Smooth muscle cell (in vitro differentiated cells): ENCODE measurements at regions not wholly inside any gene's neighbourhood (a gene's known extent, or its start where the extent isn't known, plus 50 kb on each side); places are given as distances from the start of the nearest gene placed in this dataset.

Experiments
- DNase-seq: peaks from one replicate; lab custom pipeline; 2025; ENCODE audit not compliant: unreplicated experiment; lab: John Stamatoyannopoulos, UW
- H2AFZ ChIP-seq: fragments of 200-600 bp; sonication (generic); 2 replicates; pipeline ENCODE4 v1.6.0; 2016; ENCODE audit warnings: antibody characterized with exemption, low read depth, mild to moderate bottlenecking
- H3F3A ChIP-seq: fragments of 200-600 bp; sonication (generic); 2 replicates; pipeline ENCODE4 v1.6.0; 2017; ENCODE audit warnings: antibody characterized with exemption, low read depth
- H3K27ac ChIP-seq: fragments of 200-600 bp; sonication (generic); 2 replicates; pipeline ENCODE4 v1.5.1; 2016; ENCODE audit warnings: low read depth, mild to moderate bottlenecking
- H3K27me3 ChIP-seq: fragments of 200-600 bp; sonication (generic); 2 replicates; pipeline ENCODE4 v1.6.1; 2016; ENCODE audit warnings: low read depth, mild to moderate bottlenecking
- H3K36me3 ChIP-seq: fragments of 200-600 bp; sonication (generic); 2 replicates; pipeline ENCODE4 v1.5.1; 2016; ENCODE audit warnings: low read depth
- H3K4me1 ChIP-seq: fragments of 200-600 bp; sonication (generic); 2 replicates; pipeline ENCODE4 v1.5.1; 2016; ENCODE audit warnings: low read depth
- H3K4me2 ChIP-seq: fragments of 200-600 bp; sonication (generic); 2 replicates; pipeline ENCODE4 v1.6.0; 2016; ENCODE audit warnings: mild to moderate bottlenecking
- H3K4me3 ChIP-seq: fragments of 200-600 bp; sonication (generic); 2 replicates; pipeline ENCODE4 v1.5.1; 2016; ENCODE audit warnings: mild to moderate bottlenecking
- H3K79me2 ChIP-seq: fragments of 200-600 bp; sonication (generic); 2 replicates; pipeline ENCODE4 v1.6.0; 2016; ENCODE audit warnings: low read depth, mild to moderate bottlenecking
- H3K9ac ChIP-seq: fragments of 200-600 bp; sonication (generic); 2 replicates; pipeline ENCODE4 v1.6.0; 2016; ENCODE audit warnings: low read depth
- H3K9me3 ChIP-seq: fragments of 200-600 bp; sonication (generic); replicated peaks from 2 replicates; pipeline ENCODE4 v1.5.1; 2016; ENCODE audit warnings: low read depth
- H4K20me1 ChIP-seq: fragments of 200-600 bp; sonication (generic); 2 replicates; pipeline ENCODE4 v1.6.0; 2016; ENCODE audit warnings: low read depth
- WGBS: methylation state at CpG from one replicate; pipeline ENCODE4 v1.1.7; 2016; ENCODE audit warnings: low lambda C conversion rate; 5-methylcytosine and 5-hydroxymethylcytosine counted together
- TF ChIP-seq, protein P1 (sequence below): fragments of 200-600 bp; sonication (generic); IDR thresholded peaks from 2 replicates; pipeline ENCODE4 v1.5.1; 2017; ENCODE audit warnings: borderline replicate concordance, mild to moderate bottlenecking, antibody characterized with exemption; ENCODE audit not compliant: insufficient read depth, poor library complexity, severe bottlenecking

DNA sequence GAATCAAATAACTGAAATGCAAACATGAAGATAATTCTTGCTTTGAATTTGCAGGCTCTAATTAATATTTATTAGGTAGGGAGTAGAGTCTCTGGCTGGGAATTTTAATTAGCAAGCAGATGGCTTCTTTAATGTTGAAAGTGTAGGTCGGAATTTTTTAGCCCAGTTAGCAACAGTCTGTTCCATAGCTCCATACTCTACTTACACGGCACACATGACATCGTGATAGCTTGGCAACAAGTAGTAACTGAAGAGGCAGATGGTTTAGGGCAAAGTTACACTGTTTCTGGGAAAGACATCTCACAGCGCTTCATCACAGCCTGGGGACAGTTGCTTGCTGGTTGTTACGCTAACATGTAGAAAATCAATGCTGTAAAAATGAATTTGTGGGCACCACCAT lies 710.7 kb downstream of the GALC start:
- H3K4me3 ChIP-seq = no peak overlapping the region
- no peaks in the 10 kb centered on the region for H3K27me3 ChIP-seq
- no peaks in the 10 kb centered on the region for H4K20me1 ChIP-seq
- no peak overlapping the region for H3K4me2 ChIP-seq
- H3K27ac ChIP-seq = no peak overlapping the region
- H3K79me2 ChIP-seq = no peaks in the 10 kb centered on the region
- WGBS = 94% methylated on average over 5 of the region's 5 CpGs
- no peaks in the 10 kb centered on the region for H3F3A ChIP-seq
- no peaks in the 10 kb centered on the region for H3K9me3 ChIP-seq
- no peak overlapping the region for H2AFZ ChIP-seq
- TF ChIP-seq, protein P1, sequence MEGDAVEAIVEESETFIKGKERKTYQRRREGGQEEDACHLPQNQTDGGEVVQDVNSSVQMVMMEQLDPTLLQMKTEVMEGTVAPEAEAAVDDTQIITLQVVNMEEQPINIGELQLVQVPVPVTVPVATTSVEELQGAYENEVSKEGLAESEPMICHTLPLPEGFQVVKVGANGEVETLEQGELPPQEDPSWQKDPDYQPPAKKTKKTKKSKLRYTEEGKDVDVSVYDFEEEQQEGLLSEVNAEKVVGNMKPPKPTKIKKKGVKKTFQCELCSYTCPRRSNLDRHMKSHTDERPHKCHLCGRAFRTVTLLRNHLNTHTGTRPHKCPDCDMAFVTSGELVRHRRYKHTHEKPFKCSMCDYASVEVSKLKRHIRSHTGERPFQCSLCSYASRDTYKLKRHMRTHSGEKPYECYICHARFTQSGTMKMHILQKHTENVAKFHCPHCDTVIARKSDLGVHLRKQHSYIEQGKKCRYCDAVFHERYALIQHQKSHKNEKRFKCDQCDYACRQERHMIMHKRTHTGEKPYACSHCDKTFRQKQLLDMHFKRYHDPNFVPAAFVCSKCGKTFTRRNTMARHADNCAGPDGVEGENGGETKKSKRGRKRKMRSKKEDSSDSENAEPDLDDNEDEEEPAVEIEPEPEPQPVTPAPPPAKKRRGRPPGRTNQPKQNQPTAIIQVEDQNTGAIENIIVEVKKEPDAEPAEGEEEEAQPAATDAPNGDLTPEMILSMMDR = no peak
- DNase-seq = no peak
- H3K9ac ChIP-seq = no peak overlapping the region
- H3K4me1 ChIP-seq = no peaks in the 10 kb centered on the region
- H3K36me3 ChIP-seq = no peaks in the 10 kb centered on the region

DNA sequence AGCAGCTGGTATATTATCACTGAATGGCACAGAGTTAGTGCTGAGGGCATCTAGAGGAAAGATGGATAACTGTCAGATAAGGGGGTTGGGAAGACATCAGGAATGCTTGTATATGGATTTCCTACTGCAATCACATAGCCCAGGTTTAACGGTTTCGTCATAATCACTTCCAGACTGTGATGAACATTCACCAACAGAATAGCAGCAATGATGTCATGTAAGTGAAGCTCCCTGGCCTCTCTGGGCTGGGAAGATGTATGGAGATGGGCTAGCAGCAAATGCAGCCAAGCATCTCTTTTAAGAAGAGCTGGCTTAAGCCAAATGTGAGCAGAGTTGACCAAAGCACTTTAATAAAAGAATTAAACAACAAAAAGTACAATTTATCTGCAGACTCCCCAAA lies 714.6 kb downstream of the GALC start:
- no peak for DNase-seq
- Histone ChIP-seq H4K20me1 (no peaks in the 10 kb centered on the region), H3K27me3 (no peaks in the 10 kb centered on the region), H3K36me3 (no peaks in the 10 kb centered on the region), H3K4me2 (no peak overlapping the region), H2AFZ (no peak overlapping the region), H3K9me3 (no peaks in the 10 kb centered on the region), H3F3A (no peaks in the 10 kb centered on the region), H3K79me2 (no peaks in the 10 kb centered on the region), H3K4me3 (no peak overlapping the region), H3K9ac (no peak overlapping the region), H3K27ac (no peak overlapping the region), H3K4me1 (no peaks in the 10 kb centered on the region)
- WGBS = 71% methylated on average over 2 of the region's 2 CpGs
- TF ChIP-seq, protein P1 = no peak

DNA sequence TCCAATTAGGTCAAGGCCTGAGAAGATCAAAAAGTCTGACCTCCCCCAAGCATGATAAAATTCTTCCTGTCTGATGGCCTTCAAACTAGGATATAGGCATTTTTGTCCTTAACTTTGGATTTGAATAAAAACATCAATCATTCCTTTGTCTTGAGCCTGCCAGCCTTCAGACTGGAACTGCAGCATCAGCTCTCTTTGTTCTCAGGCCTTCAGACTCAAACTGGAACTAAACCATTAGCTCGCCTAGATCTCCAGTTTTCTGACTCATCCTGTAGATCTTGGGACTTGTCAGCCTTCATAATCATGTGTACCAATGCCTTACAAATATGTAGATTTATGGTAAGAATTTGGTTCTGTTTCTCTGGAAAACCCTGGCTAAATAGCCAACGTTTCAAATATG lies 721.7 kb downstream of the GALC start:
- Histone ChIP-seq H3K9ac (no peak overlapping the region), H4K20me1 (no peaks in the 10 kb centered on the region), H3K36me3 (no peaks in the 10 kb centered on the region), H3K4me1 (no peaks in the 10 kb centered on the region), H3K4me2 (no peak overlapping the region), H3K27ac (no peak overlapping the region), H3K9me3 (no peaks in the 10 kb centered on the region), H2AFZ (no peak overlapping the region), H3K79me2 (no peaks in the 10 kb centered on the region), H3K27me3 (no peaks in the 10 kb centered on the region), H3K4me3 (no peak overlapping the region), H3F3A (no peaks in the 10 kb centered on the region)
- TF ChIP-seq, protein P1 = no peak
- WGBS = 52% methylated on average over 2 of the region's 2 CpGs
- no peak for DNase-seq

DNA sequence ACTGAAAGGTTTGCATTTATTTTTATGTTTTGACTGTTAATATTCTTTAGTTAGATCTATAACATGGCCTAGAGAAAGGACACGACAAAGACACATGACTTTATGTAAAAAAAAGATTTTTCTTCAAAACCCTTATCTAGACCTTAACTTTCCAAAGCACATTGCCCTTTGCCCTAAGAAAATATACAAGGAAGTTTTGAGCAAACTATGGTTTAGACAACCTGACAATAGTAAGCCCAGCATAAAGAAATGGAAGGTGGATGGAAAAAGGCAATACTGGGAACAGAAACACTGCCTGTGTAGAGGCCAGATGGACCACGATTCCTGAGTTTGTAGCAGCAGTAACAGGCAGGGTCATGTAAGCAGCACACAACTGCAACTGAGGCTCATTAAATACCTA lies 724.0 kb downstream of the GALC start:
- Histone ChIP-seq H3K9ac (no peak overlapping the region), H3K36me3 (no peaks in the 10 kb centered on the region), H4K20me1 (no peaks in the 10 kb centered on the region)

More for the DNA sequence above, 724.0 kb downstream of the GALC start:
- H3K79me2 ChIP-seq = no peaks in the 10 kb centered on the region
- no peaks in the 10 kb centered on the region for H3K4me1 ChIP-seq
- H3K27me3 ChIP-seq = no peaks in the 10 kb centered on the region
- no peaks in the 10 kb centered on the region for H3K9me3 ChIP-seq
- no peak overlapping the region for H3K4me3 ChIP-seq
- H2AFZ ChIP-seq = no peak overlapping the region
- TF ChIP-seq, protein P1 = no peak
- no peak overlapping the region for H3K4me2 ChIP-seq
- no peaks in the 10 kb centered on the region for H3F3A ChIP-seq
- H3K27ac ChIP-seq = no peak overlapping the region
- DNase-seq = no peak
- WGBS = 91% methylated on average over 2 of the region's 2 CpGs
